Activated CD4-positive, alpha-beta T cell treated with anti-CD3 and anti-CD28 coated beads, Interleukin-2, amount 50 U/mL, for 24 hours (primary cell): ENCODE measurements at regions not wholly inside any gene's neighbourhood (a gene's known extent, or its start where the extent isn't known, plus 50 kb on each side); places are given as distances from the start of the nearest gene placed in this dataset.

ENCODE experiments used
- DNase-seq, 2 donors: peaks; one replicate each; pipeline ENCODE4 v3.0.0-alpha.2; 2020; ENCODE audit warnings: low read depth in 1 of 2, low spot score in 1 of 2

DNA sequence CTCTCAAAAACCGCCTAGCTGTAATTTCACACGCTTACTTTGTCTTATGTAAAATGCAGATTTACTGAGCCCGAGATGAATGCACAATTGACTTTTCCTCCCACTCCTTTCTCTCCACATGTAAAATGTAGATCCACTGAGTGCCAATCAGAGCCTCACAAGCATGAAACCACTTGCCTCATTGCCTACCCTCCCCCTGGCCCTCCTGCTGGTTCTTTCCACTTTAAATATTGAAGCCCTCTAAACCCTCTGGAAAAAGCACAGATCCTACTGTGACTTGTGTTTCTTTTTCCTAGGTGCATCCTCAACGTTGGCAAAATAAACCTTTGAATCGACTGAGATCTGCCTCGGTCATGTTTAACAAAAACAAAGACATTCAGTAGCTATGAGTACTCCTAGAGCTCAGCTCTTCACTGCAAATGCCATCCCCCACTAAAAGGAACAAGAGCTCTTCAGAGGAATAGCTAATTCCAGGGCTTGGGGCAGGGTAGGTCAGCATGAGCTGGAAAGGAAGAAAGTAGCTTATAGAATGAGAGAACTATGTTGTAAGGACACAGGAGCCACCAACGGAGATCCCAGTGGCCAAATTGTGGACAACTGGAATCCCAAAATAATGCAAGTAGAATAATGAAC is 365.5 kb upstream of the RUNX1 start:
- DNase-seq, result no peak

DNA sequence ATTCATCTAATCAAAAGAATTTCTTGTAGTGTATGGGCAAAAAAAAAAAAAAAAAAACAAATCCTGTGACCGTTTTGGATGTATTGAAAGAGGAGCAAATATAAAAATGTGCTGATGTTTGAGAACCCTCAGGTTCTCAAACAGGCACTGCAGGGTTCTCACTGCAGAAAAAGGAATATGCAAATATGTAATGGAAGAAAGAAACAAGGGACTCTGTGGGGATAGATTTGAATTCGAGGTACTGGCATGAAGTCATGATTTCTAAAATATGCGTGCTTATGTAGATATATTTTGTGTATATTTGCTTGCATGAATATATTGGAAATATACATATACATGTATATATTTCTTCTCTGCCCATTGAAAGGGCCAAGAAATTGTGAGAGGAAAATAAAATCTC is 365.0 kb upstream of the RUNX1 start:
- no peak for DNase-seq

DNA sequence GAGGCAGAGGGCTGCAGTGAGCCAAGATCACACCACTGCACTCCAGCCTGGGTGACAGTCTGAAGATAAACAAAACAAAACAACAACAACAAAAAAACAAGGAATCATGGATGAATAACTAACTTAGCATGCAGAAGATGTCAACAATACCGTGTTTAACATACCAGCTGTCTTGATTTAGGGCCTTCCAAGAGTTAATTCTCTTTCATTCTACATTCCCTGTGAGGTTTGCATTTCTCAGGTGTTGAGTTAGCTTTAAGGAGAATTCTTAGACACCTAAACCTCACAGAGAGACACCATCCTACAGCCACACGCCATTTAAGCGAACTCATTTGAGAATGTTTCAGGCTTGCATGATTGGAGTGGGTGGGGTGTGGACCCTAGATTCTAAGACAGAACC is 363.1 kb upstream of the RUNX1 start:
- DNase-seq, result no peak

DNA sequence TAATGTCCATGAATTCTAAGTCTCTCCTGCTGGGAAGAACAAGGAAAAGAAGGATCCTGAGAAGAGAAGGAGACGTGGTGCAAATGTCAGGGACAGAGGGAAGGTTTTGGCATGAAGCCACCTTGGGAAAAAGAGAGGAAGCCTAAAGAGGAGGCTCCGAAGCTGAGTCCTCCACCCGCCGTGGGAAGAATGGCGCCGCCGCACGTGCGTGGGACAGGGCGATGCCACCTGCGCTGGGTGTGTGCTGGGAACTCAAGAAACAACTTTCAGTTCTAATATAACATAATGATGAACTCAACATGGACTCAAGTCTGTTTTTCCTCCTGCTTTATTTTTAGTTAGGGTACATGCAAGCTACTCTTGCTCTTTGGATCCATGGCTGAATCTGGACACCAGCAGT is 362.3 kb upstream of the RUNX1 start:
- DNase-seq, result no peak

DNA sequence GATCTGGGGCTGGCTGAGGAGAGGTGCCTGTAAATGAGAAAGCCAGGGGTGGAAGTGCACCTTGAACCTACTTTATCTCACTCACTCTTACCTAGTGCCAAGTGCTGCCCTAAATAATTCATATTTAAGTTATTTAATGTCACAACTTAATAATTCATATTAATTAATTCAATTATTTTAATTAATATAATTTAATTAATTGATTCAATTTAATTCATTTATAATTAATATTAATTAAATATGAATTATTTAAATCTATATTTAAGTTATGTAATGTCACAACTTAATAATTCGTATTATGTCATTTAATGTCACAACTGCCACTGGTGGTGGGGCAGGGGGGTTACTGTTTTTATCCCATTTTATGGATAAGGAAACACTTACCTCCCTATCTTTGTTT is 361.6 kb upstream of the RUNX1 start:
- DNase-seq, result no peak

DNA sequence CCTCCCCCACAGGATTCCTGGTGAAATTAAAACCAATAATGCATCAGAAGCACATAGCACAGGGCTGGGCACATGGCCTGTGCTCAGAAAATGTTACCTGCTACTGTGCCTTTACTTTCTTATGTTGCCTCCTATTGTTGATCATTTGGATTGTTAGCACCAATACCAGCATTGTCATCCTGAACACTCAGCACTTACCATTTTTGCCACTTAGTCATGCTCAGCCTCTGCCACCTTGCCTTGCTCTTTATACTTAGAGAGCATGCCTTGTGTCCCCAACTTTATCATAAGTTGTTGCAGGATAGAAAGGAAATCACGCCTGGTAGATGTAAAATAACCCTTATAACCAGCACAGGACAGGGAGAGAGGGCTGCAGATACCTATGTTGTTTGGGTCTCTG is 361.0 kb upstream of the RUNX1 start:
- DNase-seq, result no peak

DNA sequence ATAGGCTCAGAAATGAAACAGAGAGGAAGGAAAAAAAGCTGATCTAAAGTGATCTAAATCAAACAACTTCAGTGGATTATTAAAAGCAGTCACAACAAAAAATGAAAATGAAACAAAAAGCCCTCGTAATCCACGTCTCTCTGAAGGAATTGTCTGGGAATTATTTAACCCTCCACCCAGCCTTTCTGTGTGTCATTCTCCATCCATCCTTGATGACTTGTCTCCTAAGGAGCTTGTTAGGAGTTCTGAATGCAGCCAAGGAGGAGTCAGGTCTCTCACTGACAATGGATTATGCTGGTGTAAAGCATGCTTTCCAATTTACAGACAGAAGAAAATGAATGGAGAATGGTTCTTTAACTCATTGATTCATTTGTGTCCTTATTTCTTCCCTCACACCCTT is 359.3 kb upstream of the RUNX1 start:
- DNase-seq, result no peak

DNA sequence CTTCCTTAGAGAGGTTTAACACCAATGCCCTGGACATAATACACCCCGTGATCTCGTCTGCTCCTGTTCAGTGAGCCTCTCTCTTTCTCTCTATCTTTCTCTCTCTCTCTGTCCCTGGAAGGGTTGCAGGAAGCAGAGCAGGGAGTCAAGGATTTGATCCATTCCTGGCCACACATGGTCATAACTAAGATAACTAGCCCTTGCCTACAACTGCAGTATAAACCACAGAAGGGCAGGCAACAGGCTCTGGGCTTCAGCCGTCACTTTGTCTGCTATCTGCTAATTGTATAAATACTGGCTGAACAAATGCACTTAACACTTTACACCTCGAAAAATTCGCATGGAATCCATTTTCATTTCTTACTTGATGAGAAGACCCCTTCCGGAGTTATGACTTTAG is 357.5 kb upstream of the RUNX1 start:
- DNase-seq, result no peak

DNA sequence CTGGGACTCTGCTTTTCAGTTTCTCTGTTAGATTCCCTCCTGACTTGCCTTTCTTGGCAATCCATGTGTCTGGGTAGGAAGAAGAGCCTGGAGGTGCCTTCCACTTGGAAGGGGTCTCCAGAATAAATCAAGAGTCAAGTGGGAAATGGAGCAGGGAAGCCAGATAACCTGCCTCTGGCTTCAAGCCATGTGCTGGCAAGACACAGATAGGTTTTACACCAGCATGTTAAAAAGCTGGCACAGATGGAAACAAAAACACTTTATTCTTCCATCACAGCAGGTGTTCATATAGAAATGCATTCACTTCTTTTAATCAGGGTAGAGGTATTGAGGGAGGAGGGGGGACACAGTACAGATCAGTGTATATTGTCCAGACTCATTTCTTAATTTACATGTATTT is 356.9 kb upstream of the RUNX1 start:
- DNase-seq, result no peak

DNA sequence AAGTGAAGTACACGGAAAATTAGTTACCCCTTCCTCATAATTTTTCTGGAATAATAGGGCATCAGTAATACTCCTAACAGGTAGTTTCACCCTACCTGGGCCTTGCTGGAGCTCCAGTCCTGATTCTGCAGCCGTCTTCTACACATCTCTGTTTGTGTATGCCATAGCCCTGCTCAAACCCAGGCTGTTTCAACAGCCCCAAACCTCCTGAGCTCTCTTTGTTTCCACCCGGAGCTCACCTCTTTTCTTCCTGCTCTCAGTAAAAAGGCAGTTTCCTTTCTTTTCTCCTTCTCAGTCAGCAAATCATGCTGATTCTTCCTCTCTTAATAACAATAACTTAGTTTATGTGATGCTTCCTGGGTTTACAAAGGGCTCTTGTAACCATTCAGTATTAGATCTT is 355.1 kb upstream of the RUNX1 start:
- no peak for DNase-seq

DNA sequence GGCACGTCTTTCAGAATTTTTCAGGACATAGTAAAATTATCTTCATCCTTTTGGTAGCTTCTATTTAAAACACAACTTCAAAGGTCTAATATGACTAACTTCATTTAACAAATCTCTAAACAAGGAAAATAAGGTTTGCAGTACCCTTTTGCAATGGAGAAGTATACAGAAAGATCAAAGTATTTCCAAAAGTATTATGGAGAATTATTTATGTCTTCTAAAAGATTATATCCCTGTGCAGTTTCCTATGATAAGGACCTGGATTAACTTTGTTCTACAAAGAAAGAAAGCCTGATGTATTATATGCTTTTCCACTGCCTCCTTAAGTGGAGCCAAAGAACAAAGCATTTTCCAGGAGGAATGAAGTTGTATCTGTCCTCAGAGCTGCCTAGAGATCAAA is 353.0 kb upstream of the RUNX1 start:
- DNase-seq, result no peak

DNA sequence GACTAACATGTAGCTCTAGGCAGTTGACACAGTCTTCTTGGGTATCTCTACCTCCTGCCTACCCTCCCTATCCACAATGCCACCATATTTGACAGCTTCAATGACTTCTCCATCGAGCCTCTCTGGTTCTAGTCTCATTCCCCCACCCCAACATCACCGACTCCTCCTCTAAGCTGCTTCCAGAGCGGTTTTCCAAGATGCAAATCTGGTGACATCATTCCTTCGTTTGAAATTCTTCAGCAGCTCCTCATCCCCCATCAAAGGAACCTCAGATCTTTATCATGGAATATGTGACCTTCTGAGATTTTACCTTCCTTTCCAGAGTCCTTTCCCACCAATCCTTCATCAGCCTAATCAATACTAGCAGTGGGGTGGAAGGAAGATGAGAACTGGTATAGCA is 352.4 kb upstream of the RUNX1 start:
- no peak for DNase-seq

DNA sequence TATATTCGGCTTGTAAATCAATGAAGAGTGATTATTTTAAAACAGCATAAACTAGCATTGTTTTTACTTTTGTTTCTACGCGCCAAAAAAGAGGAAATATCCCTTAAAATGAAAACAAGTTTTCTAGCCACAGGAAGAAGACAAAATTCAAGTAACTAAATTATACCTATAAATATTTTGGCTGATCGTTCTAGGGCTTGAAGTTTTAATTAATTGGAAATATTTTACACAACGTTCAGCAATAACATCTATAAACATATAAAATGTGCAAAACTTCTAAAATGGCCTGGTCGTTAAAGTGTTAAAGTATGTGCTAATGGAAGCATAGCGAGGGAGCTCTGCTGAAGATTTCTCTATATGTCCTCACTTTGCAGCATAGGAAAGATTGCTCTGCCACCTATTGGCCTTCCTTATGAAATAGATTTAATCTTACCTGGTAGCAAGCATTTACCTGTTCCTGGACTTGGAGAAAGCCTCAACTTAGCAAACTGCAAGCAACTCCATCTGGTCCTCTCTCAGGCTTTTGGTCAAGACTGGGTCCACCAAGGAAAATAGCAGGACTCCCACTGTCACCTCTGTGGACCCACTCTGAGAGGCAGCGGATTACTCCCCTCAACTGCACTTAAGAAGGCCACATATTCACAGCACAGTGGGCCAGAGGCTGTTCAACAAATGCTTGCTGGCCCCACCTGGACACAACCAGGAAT is 351.3 kb upstream of the RUNX1 start:
- peak; percentile 13 to 35 for DNase-seq

DNA sequence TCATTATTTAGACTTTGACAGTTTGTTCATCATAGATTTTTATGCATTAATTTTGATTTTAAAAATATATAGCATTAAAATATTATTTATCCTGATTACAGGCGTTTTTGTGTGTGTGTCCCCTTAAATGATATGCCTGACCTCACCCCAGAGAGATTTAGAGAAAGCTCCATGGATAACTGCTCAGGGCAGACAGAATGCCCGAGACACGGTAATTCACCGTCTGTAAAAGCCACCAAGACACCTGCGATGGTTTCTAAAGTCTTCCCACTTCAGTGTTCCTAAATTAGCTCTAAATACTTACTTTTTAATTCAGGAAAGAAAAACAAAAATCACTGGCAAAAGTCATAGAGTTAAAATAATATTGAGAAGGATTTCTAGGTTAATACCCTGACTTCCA is 350.6 kb upstream of the RUNX1 start:
- no peak for DNase-seq

DNA sequence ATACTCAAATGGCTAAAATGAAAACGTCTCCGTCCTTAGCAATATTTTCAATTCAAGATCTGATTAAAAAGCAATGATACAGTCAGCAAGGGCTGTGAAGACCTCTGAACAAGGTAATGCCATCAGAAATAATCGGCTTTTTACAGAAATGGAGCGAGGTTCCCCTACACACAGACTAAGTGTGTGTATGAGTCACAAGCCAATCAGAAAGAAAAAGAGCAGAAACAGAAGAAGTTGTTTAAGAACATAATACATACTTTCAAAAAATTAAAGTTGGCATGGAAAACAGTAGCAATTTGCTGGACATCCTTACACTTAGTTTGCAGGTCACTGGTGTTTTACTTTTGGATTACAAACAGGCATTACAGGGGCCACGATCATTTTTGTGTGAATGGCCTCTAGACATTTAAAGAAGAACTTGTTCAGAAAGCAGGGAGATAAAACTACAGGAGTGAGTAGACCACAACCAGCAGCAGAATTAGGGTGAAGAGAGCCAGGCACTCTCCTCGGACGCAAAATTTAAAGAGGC is 350.0 kb upstream of the RUNX1 start:
- no peak for DNase-seq

DNA sequence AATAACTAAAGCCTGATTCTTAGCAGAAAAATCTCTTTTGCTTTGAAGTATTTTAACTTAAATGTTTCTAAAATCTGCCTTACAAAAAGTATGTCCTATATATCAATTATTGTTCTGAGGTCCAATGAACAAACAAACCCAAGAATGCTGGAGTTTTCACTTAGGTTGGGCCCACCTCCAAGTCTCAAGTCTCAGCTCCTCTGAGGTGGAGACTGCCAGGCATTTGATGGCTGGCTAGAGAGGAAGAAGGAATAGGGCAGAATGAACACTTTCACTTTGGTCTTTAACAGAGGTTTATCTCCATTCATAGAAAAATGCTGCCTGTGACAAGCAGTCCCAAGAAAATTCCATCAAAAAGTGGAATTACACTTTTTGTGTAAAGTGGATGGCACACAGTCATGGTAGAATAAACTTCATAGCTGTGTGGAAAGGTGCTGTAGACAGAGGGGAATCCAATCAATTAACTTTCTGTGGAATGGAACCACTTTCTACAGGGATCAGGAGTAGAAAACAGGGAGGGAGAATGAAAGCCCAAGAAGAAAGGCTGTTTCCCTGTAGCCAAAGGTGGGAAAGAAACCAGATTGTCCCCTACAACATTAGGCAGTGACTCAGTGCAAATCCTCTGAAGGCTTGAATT is 349.4 kb upstream of the RUNX1 start:
- DNase-seq, result no peak

DNA sequence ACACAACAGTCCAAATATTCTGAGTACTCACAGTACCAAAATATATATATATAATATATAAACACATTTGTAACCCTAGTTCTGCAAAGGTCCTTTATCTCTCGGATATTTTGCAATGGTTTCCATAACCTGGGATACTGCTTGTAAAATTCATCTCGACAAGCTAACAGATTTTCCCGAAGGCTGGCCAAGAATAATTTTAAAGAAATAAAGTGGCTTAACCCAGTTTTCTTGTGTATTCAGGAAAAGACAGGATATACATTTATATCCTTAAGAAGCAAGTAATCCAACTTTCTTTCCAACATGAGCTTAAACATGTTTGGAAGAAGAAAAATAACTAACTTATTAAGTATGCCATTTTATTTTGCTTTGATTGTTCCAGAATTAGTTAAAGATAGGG is 348.7 kb upstream of the RUNX1 start:
- no peak for DNase-seq

DNA sequence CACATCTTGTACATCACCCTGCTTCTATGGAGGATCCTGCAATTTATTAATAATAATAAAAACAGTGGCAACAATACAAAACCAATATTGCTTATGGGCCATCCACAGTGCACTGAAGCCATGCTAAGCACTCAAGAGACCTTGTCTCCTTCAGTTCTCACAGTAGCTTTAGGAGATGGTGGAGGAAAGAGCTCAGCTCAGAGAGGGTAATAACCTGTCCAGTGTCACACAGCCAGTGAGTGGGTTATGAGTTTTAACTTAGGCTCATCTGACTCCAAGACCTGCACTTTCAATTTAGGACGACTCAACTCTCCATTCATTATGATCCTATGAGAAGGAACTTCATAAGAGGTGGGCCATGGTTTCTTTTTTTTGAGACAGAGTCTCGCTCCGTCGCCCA is 347.6 kb upstream of the RUNX1 start:
- DNase-seq, result no peak

DNA sequence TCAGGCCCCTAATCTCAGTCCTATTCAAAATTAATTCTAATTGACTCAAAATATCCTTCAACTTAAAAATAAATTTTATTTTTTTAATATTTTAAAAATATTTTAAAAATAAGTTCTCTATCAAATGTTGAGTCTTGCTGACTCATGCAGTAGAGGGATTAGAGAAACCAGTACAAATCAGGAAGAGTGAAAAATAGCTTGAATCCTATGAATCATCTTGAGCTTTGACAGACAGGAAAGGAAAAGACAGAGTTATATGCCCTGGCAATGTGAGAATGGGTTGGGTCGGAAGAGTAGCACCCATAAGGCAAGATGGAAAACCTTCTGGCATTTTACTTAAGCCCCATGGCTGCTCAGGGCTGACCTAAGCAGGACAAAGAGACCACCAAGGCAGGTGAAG is 346.6 kb upstream of the RUNX1 start:
- DNase-seq, result no peak

DNA sequence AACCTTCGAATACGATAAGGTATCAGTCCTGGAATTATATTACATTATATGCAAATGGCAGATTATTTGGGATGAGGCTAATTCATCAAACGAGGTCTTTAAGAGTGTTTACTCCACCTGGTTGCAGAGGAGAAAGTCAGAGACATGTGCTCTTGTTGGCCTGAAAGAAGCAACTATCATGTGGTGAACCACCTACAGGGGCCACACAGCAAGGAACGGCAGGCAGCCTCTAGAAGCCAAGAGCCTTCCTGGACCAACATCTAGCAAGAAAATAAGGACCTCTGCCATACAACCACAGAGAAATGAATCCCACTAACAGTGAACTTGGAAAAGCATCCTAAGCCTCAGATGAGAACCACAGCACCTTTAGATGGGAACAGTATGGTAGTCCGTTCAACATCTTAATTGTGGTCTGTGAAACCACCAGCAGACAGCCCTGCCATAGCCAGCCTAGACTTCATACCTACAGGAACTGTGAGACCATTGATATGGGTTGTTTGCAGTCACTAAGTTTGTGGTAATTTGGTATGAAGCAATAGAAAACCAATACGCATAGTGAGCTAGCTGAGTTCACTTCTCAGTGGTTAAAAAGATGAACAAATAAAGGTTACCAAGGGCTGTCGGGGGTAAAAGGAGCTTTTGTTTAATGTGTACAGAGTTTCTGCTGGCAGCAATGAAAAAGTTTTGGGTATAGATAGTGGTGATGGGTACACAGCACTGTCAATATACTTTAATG is 345.7 kb upstream of the RUNX1 start:
- no peak for DNase-seq

DNA sequence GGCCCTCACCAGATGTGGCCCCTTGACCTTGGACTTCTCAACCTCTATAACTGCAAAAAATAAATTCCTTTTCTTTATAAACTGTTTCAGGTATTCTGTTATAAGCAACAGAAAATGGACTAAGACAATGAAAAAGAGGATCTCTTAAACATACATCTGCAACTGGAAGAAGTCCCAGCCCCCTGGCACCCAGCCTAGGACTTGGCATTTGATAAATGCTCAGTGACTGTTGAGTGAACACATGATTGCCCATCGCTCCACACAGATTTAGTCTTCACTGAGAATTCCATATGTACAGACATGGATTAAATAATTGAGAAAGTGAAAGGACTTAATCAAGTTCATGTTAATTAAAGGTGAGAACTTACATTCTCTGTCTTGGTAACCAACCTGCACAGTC is 344.9 kb upstream of the RUNX1 start:
- DNase-seq, result no peak
